ENCODE measurements at regions not wholly inside any gene's neighbourhood (a gene's known extent, or its start where the extent isn't known, plus 50 kb on each side); places are given as distances from the start of the nearest gene placed in this dataset.

DNA sequence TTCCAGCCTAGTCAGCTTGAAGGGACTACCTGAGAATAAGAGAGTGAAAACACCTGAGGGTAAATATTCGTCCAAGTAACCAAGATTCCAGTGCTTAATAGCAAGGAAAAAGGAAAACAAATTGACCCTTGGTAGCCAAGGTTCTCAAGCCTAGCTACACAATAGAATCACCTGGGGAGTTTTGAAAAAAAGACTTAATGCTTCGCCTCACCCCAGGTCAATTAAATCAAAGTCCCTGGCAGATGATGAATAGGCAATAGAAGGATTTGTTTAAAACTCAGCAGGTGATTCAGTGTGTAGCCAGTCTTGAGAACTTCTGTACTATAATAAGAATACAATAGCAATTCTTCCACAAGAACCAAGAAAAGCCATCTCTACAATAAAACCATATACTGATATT lies 500.2 kb downstream of the XIRP2 start:
- H3K4me3 ChIP-seq (ENCODE audit: low read depth in 2 of 2, low read length in 2 of 2) = no peak overlapping the region
- no peaks in the 10 kb centered on the region for H3K27me3 ChIP-seq (ENCODE audit: control insufficient read depth, insufficient read depth, low read length)
- no peaks in the 10 kb centered on the region for H3K4me1 ChIP-seq (ENCODE audit: control insufficient read depth, insufficient read depth, low read length)
- ATAC-seq = no peak
- no peaks in the 10 kb centered on the region; the same call in 1 of the 2 replicates for H3K9me3 ChIP-seq (ENCODE audit: control insufficient read depth, insufficient read depth, low read depth, low read length)
- POLR2A ChIA-PET = no interaction called here
- H3K27ac ChIP-seq (ENCODE audit: low read length) = no peak overlapping the region
- DNase-seq (ENCODE audit: low read depth, low spot score) = no peak
- in situ Hi-C loops (cut with HindIII; ENCODE audit: low pct_unique_long_range_greater_than_20kb, low sequenced_read_pairs) (no loop called here), intact Hi-C loops (cut with micrococcal nuclease; ENCODE audit: unreplicated experiment) (no loop called here)
- CTCF ChIA-PET = no interaction called here
- TF ChIP-seq TCF7L2 (IDR thresholded peaks at IDR 0.05; ENCODE audit: low read depth, low read length) = no peak
- TF ChIP-seq, protein P1, sequence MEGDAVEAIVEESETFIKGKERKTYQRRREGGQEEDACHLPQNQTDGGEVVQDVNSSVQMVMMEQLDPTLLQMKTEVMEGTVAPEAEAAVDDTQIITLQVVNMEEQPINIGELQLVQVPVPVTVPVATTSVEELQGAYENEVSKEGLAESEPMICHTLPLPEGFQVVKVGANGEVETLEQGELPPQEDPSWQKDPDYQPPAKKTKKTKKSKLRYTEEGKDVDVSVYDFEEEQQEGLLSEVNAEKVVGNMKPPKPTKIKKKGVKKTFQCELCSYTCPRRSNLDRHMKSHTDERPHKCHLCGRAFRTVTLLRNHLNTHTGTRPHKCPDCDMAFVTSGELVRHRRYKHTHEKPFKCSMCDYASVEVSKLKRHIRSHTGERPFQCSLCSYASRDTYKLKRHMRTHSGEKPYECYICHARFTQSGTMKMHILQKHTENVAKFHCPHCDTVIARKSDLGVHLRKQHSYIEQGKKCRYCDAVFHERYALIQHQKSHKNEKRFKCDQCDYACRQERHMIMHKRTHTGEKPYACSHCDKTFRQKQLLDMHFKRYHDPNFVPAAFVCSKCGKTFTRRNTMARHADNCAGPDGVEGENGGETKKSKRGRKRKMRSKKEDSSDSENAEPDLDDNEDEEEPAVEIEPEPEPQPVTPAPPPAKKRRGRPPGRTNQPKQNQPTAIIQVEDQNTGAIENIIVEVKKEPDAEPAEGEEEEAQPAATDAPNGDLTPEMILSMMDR (IDR thresholded peaks at IDR 0.05) = no peak
- no peak for TF ChIP-seq POLR2AphosphoS5 (IDR thresholded peaks at IDR 0.05; ENCODE audit: low read depth, low read length)
- no TSS peak for BruUV-seq (replicated peaks)
- H3K36me3 ChIP-seq (ENCODE audit: control insufficient read depth, insufficient read depth, low read length) = no peaks in the 10 kb centered on the region

DNA sequence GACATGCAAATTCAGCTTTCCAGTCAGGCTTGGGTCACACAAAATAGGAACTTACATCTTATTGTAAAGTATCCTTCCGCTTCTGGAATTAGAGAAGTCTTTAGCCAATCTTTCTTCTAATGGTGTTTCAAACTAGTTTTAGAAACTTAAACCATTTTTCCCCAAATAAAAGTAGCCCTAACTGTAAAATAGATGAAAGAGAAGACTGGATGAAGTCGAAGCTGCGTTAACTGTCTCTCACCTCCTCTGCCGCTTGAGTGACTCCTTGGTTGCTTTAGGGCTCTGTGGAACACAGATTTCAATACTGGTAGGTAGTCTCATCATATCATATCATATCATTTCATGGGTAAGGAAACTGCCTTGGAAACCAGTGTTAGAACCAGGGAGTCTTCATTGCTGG lies 498.4 kb downstream of the XIRP2 start:
- Histone ChIP-seq H3K9me3 (ENCODE audit: control insufficient read depth, insufficient read depth, low read depth, low read length) (no peaks in the 10 kb centered on the region; the same call in 1 of the 2 replicates), H3K36me3 (ENCODE audit: control insufficient read depth, insufficient read depth, low read length) (no peaks in the 10 kb centered on the region), H3K27me3 (ENCODE audit: control insufficient read depth, insufficient read depth, low read length) (no peaks in the 10 kb centered on the region), H3K4me1 (ENCODE audit: control insufficient read depth, insufficient read depth, low read length) (no peaks in the 10 kb centered on the region), H3K27ac (ENCODE audit: low read length) (no peak overlapping the region), H3K4me3 (ENCODE audit: low read depth in 2 of 2, low read length in 2 of 2) (no peak overlapping the region)
- CTCF ChIA-PET = no interaction called here
- ATAC-seq = no peak
- in situ Hi-C loops (cut with HindIII; ENCODE audit: low pct_unique_long_range_greater_than_20kb, low sequenced_read_pairs) (no loop called here), intact Hi-C loops (cut with micrococcal nuclease; ENCODE audit: unreplicated experiment) (no loop called here)
- POLR2A ChIA-PET = no interaction called here
- DNase-seq (ENCODE audit: low read depth, low spot score) = no peak
- no TSS peak for BruUV-seq (replicated peaks)
- TF ChIP-seq SIN3A (IDR thresholded peaks at IDR 0.05; ENCODE audit: borderline replicate concordance, insufficient read depth, low read depth, low read length) (no peak), TCF7L2 (IDR thresholded peaks at IDR 0.05; ENCODE audit: low read depth, low read length) (no peak), POLR2AphosphoS5 (IDR thresholded peaks at IDR 0.05; ENCODE audit: low read depth, low read length) (no peak)
- TF ChIP-seq, protein P1 (IDR thresholded peaks at IDR 0.05) = no peak
- TF ChIP-seq, protein P2, sequence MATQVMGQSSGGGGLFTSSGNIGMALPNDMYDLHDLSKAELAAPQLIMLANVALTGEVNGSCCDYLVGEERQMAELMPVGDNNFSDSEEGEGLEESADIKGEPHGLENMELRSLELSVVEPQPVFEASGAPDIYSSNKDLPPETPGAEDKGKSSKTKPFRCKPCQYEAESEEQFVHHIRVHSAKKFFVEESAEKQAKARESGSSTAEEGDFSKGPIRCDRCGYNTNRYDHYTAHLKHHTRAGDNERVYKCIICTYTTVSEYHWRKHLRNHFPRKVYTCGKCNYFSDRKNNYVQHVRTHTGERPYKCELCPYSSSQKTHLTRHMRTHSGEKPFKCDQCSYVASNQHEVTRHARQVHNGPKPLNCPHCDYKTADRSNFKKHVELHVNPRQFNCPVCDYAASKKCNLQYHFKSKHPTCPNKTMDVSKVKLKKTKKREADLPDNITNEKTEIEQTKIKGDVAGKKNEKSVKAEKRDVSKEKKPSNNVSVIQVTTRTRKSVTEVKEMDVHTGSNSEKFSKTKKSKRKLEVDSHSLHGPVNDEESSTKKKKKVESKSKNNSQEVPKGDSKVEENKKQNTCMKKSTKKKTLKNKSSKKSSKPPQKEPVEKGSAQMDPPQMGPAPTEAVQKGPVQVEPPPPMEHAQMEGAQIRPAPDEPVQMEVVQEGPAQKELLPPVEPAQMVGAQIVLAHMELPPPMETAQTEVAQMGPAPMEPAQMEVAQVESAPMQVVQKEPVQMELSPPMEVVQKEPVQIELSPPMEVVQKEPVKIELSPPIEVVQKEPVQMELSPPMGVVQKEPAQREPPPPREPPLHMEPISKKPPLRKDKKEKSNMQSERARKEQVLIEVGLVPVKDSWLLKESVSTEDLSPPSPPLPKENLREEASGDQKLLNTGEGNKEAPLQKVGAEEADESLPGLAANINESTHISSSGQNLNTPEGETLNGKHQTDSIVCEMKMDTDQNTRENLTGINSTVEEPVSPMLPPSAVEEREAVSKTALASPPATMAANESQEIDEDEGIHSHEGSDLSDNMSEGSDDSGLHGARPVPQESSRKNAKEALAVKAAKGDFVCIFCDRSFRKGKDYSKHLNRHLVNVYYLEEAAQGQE (IDR thresholded peaks at IDR 0.05; ENCODE audit: insufficient read depth in 1 of 2, low read depth in 2 of 2, low read length in 1 of 2) = no peak
